H9 (cell line): ENCODE measurements at regions not wholly inside any gene's neighbourhood (a gene's known extent, or its start where the extent isn't known, plus 50 kb on each side); places are given as distances from the start of the nearest gene placed in this dataset.
"Not testable (repeated sequence)": the region's sequence is repeated elsewhere in the genome, so short reads cannot be mapped to it uniquely, and the experiment has no call there.

Source experiments
- DNase-seq: peaks from one replicate; pipeline ENCODE4 v3.0.0-alpha.2; 2017
- H2AFZ ChIP-seq: one replicate; pipeline ENCODE4 v1.6.1; 2013; ENCODE audit warnings: mild to moderate bottlenecking, low read length, control low read depth, moderate library complexity
- H2AK5ac ChIP-seq: 2 replicates; pipeline ENCODE4 v1.6.1; 2013; ENCODE audit warnings: low read length, control low read depth, mixed read lengths; ENCODE audit not compliant: insufficient read length
- H2BK120ac ChIP-seq: one replicate; pipeline ENCODE4 v1.6.1; 2013; ENCODE audit warnings: low read depth, mild to moderate bottlenecking, low read length, control low read depth, inconsistent platforms; ENCODE audit not compliant: poor library complexity, severe bottlenecking
- H2BK12ac ChIP-seq: 2 replicates; pipeline ENCODE4 v1.6.1; 2013; ENCODE audit warnings: low read length, control low read depth, mixed read lengths, low read depth; ENCODE audit not compliant: insufficient read length
- H2BK15ac ChIP-seq: 2 replicates; pipeline ENCODE4 v1.6.1; 2013; ENCODE audit warnings: low read depth, low read length, control low read depth
- H2BK20ac ChIP-seq: one replicate; pipeline ENCODE4 v1.6.1; 2013; ENCODE audit warnings: low read depth, mild to moderate bottlenecking, low read length, control low read depth, inconsistent platforms; ENCODE audit not compliant: poor library complexity, severe bottlenecking
- H2BK5ac ChIP-seq: 2 replicates; pipeline ENCODE4 v1.6.1; 2013; ENCODE audit warnings: low read length, control low read depth, mixed read lengths; ENCODE audit not compliant: insufficient read length
- H3K14ac ChIP-seq: 2 replicates; pipeline ENCODE4 v1.6.1; 2013; ENCODE audit warnings: low read length, control low read depth; ENCODE audit not compliant: insufficient read depth
- H3K18ac ChIP-seq: 2 replicates; pipeline ENCODE4 v1.6.1; 2013; ENCODE audit warnings: low read depth, mild to moderate bottlenecking, mixed read lengths, low read length, control low read depth; ENCODE audit not compliant: insufficient read length
- H3K23ac ChIP-seq: 2 replicates; pipeline ENCODE4 v1.6.1; 2013; ENCODE audit warnings: low read length, control low read depth, mixed read lengths, low read depth; ENCODE audit not compliant: insufficient read length
- H3K23me2 ChIP-seq: 2 replicates; pipeline ENCODE4 v1.6.1; 2013; ENCODE audit warnings: low read depth, mild to moderate bottlenecking, mixed read lengths, low read length, control low read depth; ENCODE audit not compliant: insufficient read length, poor library complexity, severe bottlenecking
- H3K27ac ChIP-seq: 2 replicates; pipeline ENCODE4 v1.5.1; 2013; ENCODE audit warnings: low read length, control low read depth, mixed read lengths, low read depth; ENCODE audit not compliant: insufficient read length
- H3K27me3 ChIP-seq: 2 replicates; pipeline ENCODE4 v1.6.1; 2013; ENCODE audit warnings: low read length, control low read depth, inconsistent platforms; ENCODE audit not compliant: insufficient read depth
- H3K4ac ChIP-seq: 2 replicates; pipeline ENCODE4 v1.6.1; 2013; ENCODE audit warnings: low read depth, mild to moderate bottlenecking, control low read depth, inconsistent platforms, low read length, moderate library complexity
- H3K4me1 ChIP-seq: 2 replicates; pipeline ENCODE4 v1.6.1; 2013; ENCODE audit warnings: low read length, control low read depth, inconsistent platforms; ENCODE audit not compliant: insufficient read depth
- H3K4me2 ChIP-seq: 2 replicates; pipeline ENCODE4 v1.6.1; 2013; ENCODE audit warnings: low read length, control low read depth, mixed read lengths; ENCODE audit not compliant: insufficient read length, insufficient read depth
- H3K56ac ChIP-seq: 2 replicates; pipeline ENCODE4 v1.6.1; 2013; ENCODE audit warnings: low read depth, mild to moderate bottlenecking, mixed read lengths, low read length, control low read depth; ENCODE audit not compliant: insufficient read length
- H3K79me1 ChIP-seq: 2 replicates; pipeline ENCODE4 v1.6.1; 2013; ENCODE audit warnings: low read depth, mild to moderate bottlenecking, moderate library complexity, low read length, control low read depth, inconsistent platforms; ENCODE audit not compliant: insufficient read depth, poor library complexity, severe bottlenecking
- H3K79me2 ChIP-seq: 2 replicates; pipeline ENCODE4 v1.6.1; 2013; ENCODE audit warnings: low read length, control low read depth, inconsistent platforms; ENCODE audit not compliant: insufficient read depth
- H3K9ac ChIP-seq: 2 replicates; pipeline ENCODE4 v1.6.1; 2013; ENCODE audit warnings: low read length, control low read depth, mixed read lengths; ENCODE audit not compliant: insufficient read length; ENCODE audit errors: extremely low read depth
- H3K9me3 ChIP-seq: one replicate; pipeline ENCODE4 v1.6.1; 2013; ENCODE audit warnings: low read depth, low read length, inconsistent platforms; ENCODE audit not compliant: control insufficient read depth
- H3T11ph ChIP-seq: one replicate; pipeline ENCODE4 v1.6.1; 2013; ENCODE audit warnings: mild to moderate bottlenecking, low read length, control low read depth, inconsistent platforms
- H4K20me1 ChIP-seq: one replicate; pipeline ENCODE4 v1.6.1; 2013; ENCODE audit not compliant: control insufficient read depth, insufficient read length, insufficient read depth
- H4K5ac ChIP-seq: 2 replicates; pipeline ENCODE4 v1.6.1; 2013; ENCODE audit warnings: low read depth, mild to moderate bottlenecking, mixed read lengths, low read length, control low read depth; ENCODE audit not compliant: insufficient read length
- H4K8ac ChIP-seq: replicated peaks from 2 replicates; pipeline ENCODE4 v1.6.1; 2013; ENCODE audit warnings: low read length, control low read depth, mixed read lengths, low read depth; ENCODE audit not compliant: insufficient read length
- H4K91ac ChIP-seq: 2 replicates; pipeline ENCODE4 v1.6.1; 2013; ENCODE audit warnings: low read depth, mild to moderate bottlenecking, moderate library complexity, mixed read lengths, low read length, control low read depth; ENCODE audit not compliant: insufficient read length
- H3K27ac Mint-ChIP-seq, 3 experiments: 2 replicates in 2 of 3; 3 replicates in 1 of 3; pipeline ENCODE4 v1.8.0; 2020 to 2021; ENCODE audit warnings: mixed read lengths in 3 of 3, mild to moderate bottlenecking in 1 of 3, moderate library complexity in 1 of 3
- H3K27me3 Mint-ChIP-seq: 2 replicates; pipeline ENCODE4 v1.8.0; 2021; ENCODE audit warnings: low read depth, mild to moderate bottlenecking, moderate library complexity, mixed read lengths
- H3K36me3 Mint-ChIP-seq, 3 experiments: 2 replicates in 2 of 3; 3 replicates in 1 of 3; pipeline ENCODE4 v1.8.0; 2020 to 2021; ENCODE audit warnings: low read depth in 3 of 3, mixed read lengths in 3 of 3; ENCODE audit not compliant: insufficient read depth in 1 of 3
- H3K4me1 Mint-ChIP-seq, 2 experiments: 2 replicates each; pipeline ENCODE4 v1.8.0; 2020; ENCODE audit warnings: mixed read lengths in 2 of 2
- H3K4me3 Mint-ChIP-seq, 2 experiments: 2 replicates in 1 of 2; 3 replicates in 1 of 2; pipeline ENCODE4 v1.8.0; 2020 to 2021; ENCODE audit warnings: mild to moderate bottlenecking in 2 of 2, mixed read lengths in 2 of 2, moderate library complexity in 1 of 2
- H3K9me3 Mint-ChIP-seq, 2 experiments: 2 replicates in 1 of 2; 3 replicates in 1 of 2; pipeline ENCODE4 v1.8.0; 2020; ENCODE audit warnings: mild to moderate bottlenecking in 2 of 2, mixed read lengths in 2 of 2, moderate library complexity in 1 of 2
- CTCF ChIP-seq: fragments of 200-600 bp; sonication (generic); conservative IDR thresholded peaks from 3 replicates; pipeline ENCODE4 v1.8.0; 2021; ENCODE audit warnings: antibody characterized with exemption, mild to moderate bottlenecking
- WGBS: extraction: QIAGEN DNeasy Blood & Tissue Kit; methylation state at CpG from one replicate; pipeline ENCODE4 v1.1.7; 2013; ENCODE audit warnings: missing lambda C conversion rate, low lambda C conversion rate, mixed read lengths; ENCODE audit not compliant: insufficient read length; ENCODE audit errors: extremely low coverage; 5-methylcytosine and 5-hydroxymethylcytosine counted together

- Histone ChIP-seq H2BK20ac (no peak overlapping the region), H2BK5ac (no peak overlapping the region), H3K23me2 (no peaks in the 10 kb centered on the region), H3K18ac (no peak overlapping the region), H3K4me2 (no peak overlapping the region), H4K91ac (no peak overlapping the region), H3K56ac (no peak overlapping the region), H3K9ac (no peak overlapping the region), H4K20me1 (no peaks in the 10 kb centered on the region), H2BK15ac (no peak overlapping the region), H3T11ph (no peak overlapping the region), H3K14ac (no peak overlapping the region; the same call in 1 of the 2 replicates), H3K27me3 (no peaks in the 10 kb centered on the region; the same call in 1 of the 2 replicates), H3K27ac (no peak overlapping the region), H3K9me3 (no peaks in the 10 kb centered on the region), H2BK120ac (no peak overlapping the region), H3K4ac (no peak overlapping the region), H3K23ac (no peak overlapping the region), H4K8ac (no peak overlapping the region), H2AFZ (no peak overlapping the region), H2BK12ac (no peak overlapping the region), H4K5ac (no peak overlapping the region), H3K79me1 (no peaks in the 10 kb centered on the region), H3K79me2 (no peaks in the 10 kb centered on the region), H3K4me1 (peaks cover 22% of the 10 kb centered on the region), H2AK5ac (no peak overlapping the region)
- no peak overlapping the region for H3K4me3 Mint-ChIP-seq
- H3K4me1 Mint-ChIP-seq, result peaks cover 41 to 52% of the 10 kb centered on the region in 2 experiments
- peaks cover 0 to 7% (median 3%) of the 10 kb centered on the region in 3 experiments; a peak in 3 of 7 replicates for H3K36me3 Mint-ChIP-seq
- DNase-seq, result peak; percentile 18
- peaks cover 2 to 4% of the 10 kb centered on the region in 2 experiments; a peak in 3 of 5 replicates for H3K9me3 Mint-ChIP-seq
- 0 out of 7 replicates have a peak overlapping the region, but pooled peaks of 1 of the 3 experiments have one; percentile 8 for H3K27ac Mint-ChIP-seq
- peaks cover 21% of the 10 kb centered on the region for H3K27me3 Mint-ChIP-seq
- TF ChIP-seq CTCF, result no peak
- WGBS, result no CpG with 5 or more reads among the region's 20 CpGs
Observed at GRCh38 chr1:53398576-53399365, 60.4 kb upstream of the DMRTB1 start.

DNA sequence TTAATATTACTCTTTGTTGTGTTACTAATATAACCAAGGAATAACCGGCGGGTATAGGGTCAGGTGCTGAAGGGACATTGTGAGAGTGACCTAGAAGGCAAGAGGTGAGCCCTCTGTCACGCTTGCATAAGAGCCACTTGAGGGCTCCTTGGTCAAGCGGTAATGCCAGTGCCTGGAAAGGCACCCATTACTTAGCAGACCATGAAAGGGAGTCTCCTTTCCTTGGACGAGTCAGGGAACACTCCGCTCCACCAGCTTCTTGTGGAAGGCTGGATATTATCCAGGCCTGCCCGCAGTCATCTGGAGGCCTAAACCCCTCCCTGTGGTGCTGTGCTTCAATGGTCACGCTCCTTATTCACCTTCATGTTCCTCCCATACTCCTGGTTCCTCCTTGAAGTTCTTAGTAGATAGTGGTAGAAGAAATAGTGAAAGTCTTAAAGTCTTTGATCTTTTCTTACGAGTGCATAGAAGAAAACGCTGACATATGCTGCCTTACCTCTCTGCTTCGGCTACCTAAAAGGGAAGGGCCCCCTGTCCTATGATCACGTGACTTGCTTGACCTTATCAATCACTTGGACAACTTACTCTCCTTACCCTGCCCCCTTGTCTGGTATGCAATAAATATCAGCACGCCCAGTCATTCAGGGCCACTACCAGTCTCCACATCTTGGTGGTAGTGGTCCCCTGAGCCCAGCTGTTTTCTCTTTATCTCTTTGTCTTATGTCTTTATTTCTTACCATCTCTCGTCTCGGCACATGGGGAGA, 59.6 kb upstream of the DMRTB1 start:
- H2AK5ac ChIP-seq, result not testable (repeated sequence)

More for the DNA sequence above, 59.6 kb upstream of the DMRTB1 start:
- not testable (repeated sequence) for H3T11ph ChIP-seq, H4K8ac ChIP-seq, H3K27ac ChIP-seq, H3K9ac ChIP-seq, H3K9me3 Mint-ChIP-seq, H2BK20ac ChIP-seq, H3K23ac ChIP-seq, H4K5ac ChIP-seq, H3K79me1 ChIP-seq, H3K36me3 Mint-ChIP-seq, H3K79me2 ChIP-seq, H3K4ac ChIP-seq, H3K4me3 Mint-ChIP-seq, H3K18ac ChIP-seq, H4K91ac ChIP-seq, H2BK120ac ChIP-seq, H3K27ac Mint-ChIP-seq, H3K56ac ChIP-seq, H3K27me3 ChIP-seq, H2BK15ac ChIP-seq, H2BK12ac ChIP-seq, H2AFZ ChIP-seq, H3K14ac ChIP-seq, H4K20me1 ChIP-seq, H3K23me2 ChIP-seq, H2BK5ac ChIP-seq, H3K9me3 ChIP-seq, H3K4me2 ChIP-seq
- WGBS, result no CpG with 5 or more reads among the region's 15 CpGs
- peak; percentile 18 for DNase-seq
- peaks cover 22% of the 10 kb centered on the region for H3K4me1 ChIP-seq
- Mint-ChIP-seq H3K27me3 (peaks cover 24% of the 10 kb centered on the region), H3K4me1 (peaks cover 39 to 49% of the 10 kb centered on the region in 2 experiments)
